NB4 (cell line): ENCODE measurements at regions not wholly inside any gene's neighbourhood (a gene's known extent, or its start where the extent isn't known, plus 50 kb on each side); places are given as distances from the start of the nearest gene placed in this dataset.

ENCODE experiments used
- TF ChIP-seq, protein P1 (sequence below): IDR thresholded peaks from one replicate; pipeline ENCODE4 v1.5.1; 2012; ENCODE audit warnings: low read depth, low read length
- TF ChIP-seq, protein P2 (sequence below): IDR thresholded peaks from 2 replicates; pipeline ENCODE4 v1.6.1; 2011; ENCODE audit warnings: low read depth, low read length

DNA sequence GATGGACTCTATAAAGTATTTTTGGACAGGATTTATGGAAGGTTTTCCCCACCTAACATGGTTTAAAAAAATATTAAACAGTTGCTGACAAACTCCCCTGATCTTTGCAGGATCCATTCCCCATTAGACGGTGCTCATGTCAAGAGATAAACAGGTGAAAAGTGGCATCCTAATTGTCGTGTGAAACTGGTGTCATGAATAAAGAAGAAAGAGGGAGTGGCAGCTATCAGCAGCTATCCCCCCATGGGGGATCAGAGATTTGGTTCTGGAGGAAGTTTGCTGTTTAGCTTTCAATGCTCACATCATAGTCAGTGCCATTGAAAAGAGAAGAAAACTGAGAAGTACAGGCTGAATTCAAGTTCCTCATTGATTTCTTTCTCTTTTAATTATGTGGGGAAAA is 329.3 kb upstream of the BRINP1 start:
- TF ChIP-seq, protein P1, sequence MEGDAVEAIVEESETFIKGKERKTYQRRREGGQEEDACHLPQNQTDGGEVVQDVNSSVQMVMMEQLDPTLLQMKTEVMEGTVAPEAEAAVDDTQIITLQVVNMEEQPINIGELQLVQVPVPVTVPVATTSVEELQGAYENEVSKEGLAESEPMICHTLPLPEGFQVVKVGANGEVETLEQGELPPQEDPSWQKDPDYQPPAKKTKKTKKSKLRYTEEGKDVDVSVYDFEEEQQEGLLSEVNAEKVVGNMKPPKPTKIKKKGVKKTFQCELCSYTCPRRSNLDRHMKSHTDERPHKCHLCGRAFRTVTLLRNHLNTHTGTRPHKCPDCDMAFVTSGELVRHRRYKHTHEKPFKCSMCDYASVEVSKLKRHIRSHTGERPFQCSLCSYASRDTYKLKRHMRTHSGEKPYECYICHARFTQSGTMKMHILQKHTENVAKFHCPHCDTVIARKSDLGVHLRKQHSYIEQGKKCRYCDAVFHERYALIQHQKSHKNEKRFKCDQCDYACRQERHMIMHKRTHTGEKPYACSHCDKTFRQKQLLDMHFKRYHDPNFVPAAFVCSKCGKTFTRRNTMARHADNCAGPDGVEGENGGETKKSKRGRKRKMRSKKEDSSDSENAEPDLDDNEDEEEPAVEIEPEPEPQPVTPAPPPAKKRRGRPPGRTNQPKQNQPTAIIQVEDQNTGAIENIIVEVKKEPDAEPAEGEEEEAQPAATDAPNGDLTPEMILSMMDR, result no peak
- TF ChIP-seq, protein P2, sequence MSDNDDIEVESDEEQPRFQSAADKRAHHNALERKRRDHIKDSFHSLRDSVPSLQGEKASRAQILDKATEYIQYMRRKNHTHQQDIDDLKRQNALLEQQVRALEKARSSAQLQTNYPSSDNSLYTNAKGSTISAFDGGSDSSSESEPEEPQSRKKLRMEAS, result no peak
